ENCODE measurements at regions not wholly inside any gene's neighbourhood (a gene's known extent, or its start where the extent isn't known, plus 50 kb on each side); places are given as distances from the start of the nearest gene placed in this dataset.
"Not testable (repeated sequence)": the region's sequence is repeated elsewhere in the genome, so short reads cannot be mapped to it uniquely, and the experiment has no call there.

- no peak for ATAC-seq
These were observed 74.7 kb downstream of the BUD13 start for GRCh38 chr11:116698080-116698479.

GRCh38 chr11:116697639-116698038 lies 75.1 kb downstream of the BUD13 start:
- ATAC-seq, result no peak

GRCh38 chr11:116697011-116697410 lies 75.8 kb downstream of the BUD13 start:
- ATAC-seq, result peak; percentile 32

GRCh38 chr11:116696381-116696941 lies 76.3 kb downstream of the BUD13 start:
- ATAC-seq, result no peak

- no peak for ATAC-seq
These were observed 77.0 kb downstream of the BUD13 start for GRCh38 chr11:116695657-116696254.

GRCh38 chr11:116694815-116695590 lies 77.8 kb downstream of the BUD13 start:
- peak; percentile 46 for ATAC-seq

GRCh38 chr11:116694349-116694725 lies 78.5 kb downstream of the BUD13 start:
- no peak for ATAC-seq

GRCh38 chr11:116693593-116694348 lies 79.0 kb downstream of the BUD13 start:
- peak; percentile 90 for ATAC-seq

GRCh38 chr11:116693102-116693570 lies 79.7 kb downstream of the BUD13 start:
- no peak for ATAC-seq

GRCh38 chr11:116692318-116693101 lies 80.3 kb downstream of the BUD13 start:
- ATAC-seq, result no peak

- ATAC-seq, result peak; percentile 51
These were observed 81.0 kb downstream of the BUD13 start for GRCh38 chr11:116691771-116692177.

GRCh38 chr11:116690611-116691010 lies 82.2 kb downstream of the BUD13 start:
- ATAC-seq, result no peak

GRCh38 chr11:116689413-116690127 lies 83.2 kb downstream of the BUD13 start:
- ATAC-seq, result peak; percentile 44

GRCh38 chr11:116688202-116688540 lies 84.6 kb downstream of the BUD13 start:
- no peak for ATAC-seq

- ATAC-seq, result no peak
These were observed 85.2 kb downstream of the BUD13 start for GRCh38 chr11:116687458-116688201.

- no peak for ATAC-seq
These were observed 85.9 kb downstream of the BUD13 start for GRCh38 chr11:116686866-116687265.

- no peak for ATAC-seq
These were observed 88.8 kb downstream of the BUD13 start for GRCh38 chr11:116683982-116684381.

- no peak for ATAC-seq
These were observed 92.2 kb downstream of the BUD13 start for GRCh38 chr11:116680349-116681125.

- no peak for ATAC-seq
These were observed 93.9 kb downstream of the BUD13 start for GRCh38 chr11:116678887-116679286.

GRCh38 chr11:116667318-116667717 lies 105.5 kb downstream of the BUD13 start:
- not testable (repeated sequence) for ATAC-seq
